K562 (cell line): ENCODE measurements at regions not wholly inside any gene's neighbourhood (a gene's known extent, or its start where the extent isn't known, plus 50 kb on each side); places are given as distances from the start of the nearest gene placed in this dataset.

ENCODE experiments used
- ATAC-seq: fragments of 200-7000 bp; cut with Tn5 transposase; 3 replicates; pipeline ENCODE4 v1.9.1; 2020; ENCODE audit warnings: moderate library complexity
- BruUV-seq: library from RNA; stranded (reverse); fragments of 400-500 nt; replicated peaks from 2 replicates; lab custom pipeline; 2021; lab: Mats Ljungman, UMichigan
- CTCF ChIA-PET: fragments of 300-600 bp; formaldehyde crosslinking; extraction: SDS; loops from one replicate; lab custom pipeline; 2021; ENCODE audit warnings: low intra/inter-chr PET ratio; lab: Yijun Ruan, JAX
- POLR2A ChIA-PET: fragments of 300-600, 350-650 bp; sonication (Branson Sonifier 250); formaldehyde crosslinking; extraction: SDS; loops from one replicate; lab custom pipeline; 2021; ENCODE audit warnings: antibody characterized with exemption, inconsistent platforms; lab: Yijun Ruan, JAX
- DNase-seq, 4 experiments: peaks; one replicate each; pipeline versions ENCODE4 v3.0.0 to v3.0.0-alpha.2; 2011 to 2018; ENCODE audit warnings: low spot score in 3 of 4, mixed read lengths in 3 of 4; ENCODE audit errors: extremely low read depth in 1 of 4
- FAIRE-seq: peaks from 2 replicates; lab custom pipeline; 2011; peaks lifted over from hg19 to GRCh38; lab: Jason Lieb, UNC
- H2AFZ ChIP-seq: 2 replicates; pipeline ENCODE4 v1.6.0; 2011; ENCODE audit warnings: low read depth, low read length, control low read depth, inconsistent platforms
- H3K27ac ChIP-seq: fragments of 200-600 bp; 3 replicates; pipeline ENCODE4 v1.8.0; 2011; ENCODE audit warnings: low read depth, mild to moderate bottlenecking, control low read depth, inconsistent platforms, low read length, moderate library complexity, mixed read lengths; ENCODE audit errors: extremely low read depth
- H3K27me3 ChIP-seq, 2 experiments: fragments of 300-600 bp in 1 of 2; 2 replicates in 1 of 2; 3 replicates in 1 of 2; pipeline versions ENCODE4 v1.6.0 to v1.8.0; 2011; ENCODE audit warnings: inconsistent platforms in 2 of 2, low read length in 2 of 2, mild to moderate bottlenecking in 1 of 2, mixed read lengths in 1 of 2, moderate library complexity in 1 of 2; ENCODE audit not compliant: control insufficient read depth in 2 of 2, insufficient read depth in 2 of 2
- H3K36me3 ChIP-seq: fragments of 300-600 bp; 3 replicates; pipeline ENCODE4 v1.8.0; 2011; ENCODE audit warnings: mild to moderate bottlenecking, low read length, inconsistent platforms; ENCODE audit not compliant: control insufficient read depth, insufficient read depth
- H3K4me1 ChIP-seq, 2 experiments: fragments of 200-600 bp in 1 of 2; replicated peaks in 1 of 2; 2 replicates in 1 of 2; 3 replicates in 1 of 2; pipeline versions ENCODE4 v1.5.1 to v1.8.0; 2011; ENCODE audit warnings: inconsistent platforms in 2 of 2, low read length in 2 of 2, mild to moderate bottlenecking in 1 of 2, mixed read lengths in 1 of 2, moderate library complexity in 1 of 2; ENCODE audit not compliant: control insufficient read depth in 2 of 2, insufficient read depth in 2 of 2
- H3K4me2 ChIP-seq: 2 replicates; pipeline ENCODE4 v1.6.1; 2011; ENCODE audit warnings: low read length, control low read depth, inconsistent platforms, mixed read lengths; ENCODE audit not compliant: insufficient read depth
- H3K4me3 ChIP-seq: fragments of 200-600 bp; sonication (generic), shearing (Covaris generic); 2 replicates; pipeline ENCODE4 v1.5.1; 2016; ENCODE audit warnings: control low read depth, inconsistent platforms
- H3K79me2 ChIP-seq: fragments of 200-600 bp; 3 replicates; pipeline ENCODE4 v1.8.0; 2011; ENCODE audit warnings: low read length, inconsistent platforms; ENCODE audit not compliant: control insufficient read depth, insufficient read depth
- H3K9ac ChIP-seq, 2 experiments: 2 replicates each; pipeline versions ENCODE4 v1.6.0 to v1.6.1; 2011; ENCODE audit warnings: low read depth in 2 of 2, low read length in 2 of 2, control low read depth in 1 of 2, inconsistent platforms in 1 of 2, mild to moderate bottlenecking in 1 of 2, mixed read lengths in 1 of 2; ENCODE audit not compliant: insufficient read depth in 1 of 2
- H3K9me1 ChIP-seq: one replicate; pipeline ENCODE4 v1.6.0; 2011; ENCODE audit warnings: inconsistent platforms, mild to moderate bottlenecking, low read length, moderate library complexity; ENCODE audit not compliant: control insufficient read depth, insufficient read depth
- H3K9me3 ChIP-seq: replicated peaks from 2 replicates; pipeline ENCODE4 v1.5.1; 2011; ENCODE audit warnings: low read depth, low read length, inconsistent platforms; ENCODE audit not compliant: control insufficient read depth, insufficient read depth
- H4K20me1 ChIP-seq: replicated peaks from 2 replicates; pipeline ENCODE4 v1.6.1; 2011; ENCODE audit warnings: low read length, inconsistent platforms, mixed read lengths; ENCODE audit not compliant: control insufficient read depth, insufficient read depth
- FOSL1 ChIP-seq: fragments of 200-800 bp; sonication (Bioruptor generic); conservative IDR thresholded peaks from 2 replicates; pipeline ENCODE4 v1.6.1; 2016; ENCODE audit warnings: missing genetic modification characterization, missing compliant biosample characterization
- HLTF ChIP-seq: fragments of 450-650 bp; IDR thresholded peaks from 2 replicates; pipeline ENCODE4 v1.6.1; 2016
- HMG20B ChIP-seq: fragments of 250-450 bp; sonication (Bioruptor Pico); IDR thresholded peaks from 2 replicates; pipeline ENCODE4 v1.5.0; 2021; ENCODE audit warnings: mild to moderate bottlenecking
- MEF2A ChIP-seq: IDR thresholded peaks from 2 replicates; pipeline ENCODE4 v1.6.1; 2011; ENCODE audit warnings: low read depth, mild to moderate bottlenecking, low read length, moderate library complexity; ENCODE audit not compliant: control insufficient read depth
- SMARCA4 ChIP-seq: fragments of 450-650 bp; IDR thresholded peaks from 2 replicates; pipeline ENCODE4 v1.6.1; 2016
- TFAM ChIP-seq: fragments of 250-450 bp; sonication (Bioruptor Pico); conservative IDR thresholded peaks from 2 replicates; pipeline ENCODE4 v1.5.0; 2021; ENCODE audit warnings: mild to moderate bottlenecking, moderate library complexity
- ZC3H8 ChIP-seq: fragments of 450-650 bp; IDR thresholded peaks from 2 replicates; pipeline ENCODE4 v1.6.1; 2017
- ZNF274 ChIP-seq: IDR thresholded peaks from 2 replicates; pipeline ENCODE4 v1.6.1; 2011; ENCODE audit warnings: low read depth, mild to moderate bottlenecking, low read length, moderate library complexity, borderline replicate concordance
- ZNF778 ChIP-seq: fragments of 450-650 bp; formaldehyde crosslinking; IDR thresholded peaks from 2 replicates; pipeline ENCODE4 v1.4.0; 2020; ENCODE audit warnings: mild to moderate bottlenecking, moderate library complexity
- whole genome bisulfite sequencing: fragments of 100-300 bp; shearing (Covaris generic); methylation state at CpG from one replicate; pipeline ENCODE4 v1.1.6; 2016; ENCODE audit warnings: low coverage, mixed read lengths; ENCODE audit not compliant: insufficient coverage; ENCODE audit errors: missing lambda C conversion rate; 5-methylcytosine and 5-hydroxymethylcytosine counted together
- in situ Hi-C: fragments of 300-500 bp; cut with MboI; formaldehyde crosslinking; loops from 4 replicates; pipeline ENCODE4 v1.15.0; 2018; ENCODE audit warnings: inconsistent platforms, mixed read lengths
- intact Hi-C: fragments of 100-400 bp; cut with micrococcal nuclease; formaldehyde crosslinking; loops from 2 replicates; pipeline ENCODE4 v1.14.2; 2022

DNA sequence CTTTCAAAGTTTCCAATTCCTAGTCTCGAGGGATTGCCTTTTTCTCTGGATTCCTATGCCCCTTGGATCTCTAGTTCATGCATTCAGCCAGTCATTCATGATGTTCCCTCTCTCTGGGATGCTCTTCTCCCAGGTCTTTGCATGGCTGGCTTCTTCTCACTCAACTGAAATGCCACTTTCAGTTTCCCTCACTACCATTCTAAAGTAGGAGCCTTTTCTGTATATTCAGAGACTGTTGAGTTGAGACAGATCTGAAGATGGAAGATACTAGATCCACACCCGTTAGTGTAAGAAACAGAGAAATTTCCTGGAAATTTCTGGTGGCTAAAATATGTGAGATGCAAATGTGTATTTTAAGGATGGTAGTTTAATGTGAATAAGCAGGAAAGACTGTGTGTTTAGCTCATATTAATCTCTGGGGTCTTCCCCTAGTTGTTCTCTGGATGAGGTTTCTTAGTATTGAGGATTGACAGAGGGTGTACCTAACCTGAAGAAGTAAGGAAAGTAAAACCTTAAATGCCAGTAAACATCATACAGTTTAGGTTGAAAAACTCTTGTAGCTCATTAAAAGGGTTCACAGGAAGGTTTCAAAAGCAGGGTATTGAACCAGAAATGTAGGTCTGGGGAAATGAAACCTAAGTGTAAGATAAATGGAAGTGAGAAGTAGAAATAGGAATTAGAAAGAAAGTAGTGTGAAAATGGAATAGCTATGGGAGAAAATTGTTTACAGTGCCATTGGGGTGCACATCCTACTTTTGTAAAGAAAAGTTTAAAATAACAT lies 331.3 kb downstream of the NDFIP2 start:
- CTCF ChIA-PET = no interaction called here
- H3K4me3 ChIP-seq = no peak overlapping the region
- 0% methylated on average over 2 of the region's 2 CpGs for WGBS
- in situ Hi-C loops (no loop called here), intact Hi-C loops (no loop called here)
- H3K9ac ChIP-seq = no peak overlapping the region
- no peaks in the 10 kb centered on the region for H3K36me3 ChIP-seq
- BruUV-seq = no TSS peak
- TF ChIP-seq ZC3H8 (no peak), ZNF778 (no peak), HLTF (no peak), SMARCA4 (no peak), MEF2A (no peak), TFAM (CRISPR knock-in tag) (no peak), FOSL1 (tag) (no peak), ZNF274 (no peak), HMG20B (no peak)
- H3K4me2 ChIP-seq = no peak overlapping the region
- POLR2A ChIA-PET = no interaction called here
- no peaks in the 10 kb centered on the region for H3K4me1 ChIP-seq
- H4K20me1 ChIP-seq = no peaks in the 10 kb centered on the region
- FAIRE-seq = no peak
- ATAC-seq = no peak
- no peaks in the 10 kb centered on the region for H3K79me2 ChIP-seq
- no peaks in the 10 kb centered on the region for H3K9me3 ChIP-seq
- H3K27ac ChIP-seq = no peak overlapping the region
- no peaks in the 10 kb centered on the region for H3K27me3 ChIP-seq
- no peak for DNase-seq
- H3K9me1 ChIP-seq = no peaks in the 10 kb centered on the region
- no peak overlapping the region for H2AFZ ChIP-seq
